ENCODE measurements at regions not wholly inside any gene's neighbourhood (a gene's known extent, or its start where the extent isn't known, plus 50 kb on each side); places are given as distances from the start of the nearest gene placed in this dataset.

- TF ChIP-seq PREB (CRISPR knock-in tag; IDR thresholded peaks at IDR 0.05; ENCODE audit: borderline replicate concordance) = no peak
Observed at GRCh38 chr4:167544391-167544790, 310.1 kb upstream of the SPOCK3 start (continued).

GRCh38 chr4:167550021-167550420, 315.7 kb upstream of the SPOCK3 start:
- Mint-ChIP-seq H3K27me3 (ENCODE audit: low read depth) (no peaks in the 10 kb centered on the region), H3K36me3 (no peaks in the 10 kb centered on the region), H3K9me3 (peaks cover 5% of the 10 kb centered on the region; the same call in 1 of the 2 replicates), H3K4me3 (no peak overlapping the region), H3K4me1 (no peaks in the 10 kb centered on the region), H3K27ac (no peak overlapping the region)
- POLR2A ChIA-PET = no interaction called here
- TF ChIP-seq MXD4 (CRISPR knock-in tag; IDR thresholded peaks at IDR 0.05; ENCODE audit: borderline replicate concordance) (no peak), ZSCAN18 (CRISPR knock-in tag; IDR thresholded peaks at IDR 0.05) (no peak), MLX (CRISPR knock-in tag; IDR thresholded peaks at IDR 0.05) (no peak), FOXK1 (CRISPR knock-in tag; IDR thresholded peaks at IDR 0.05) (no peak), CBFB (CRISPR knock-in tag; IDR thresholded peaks at IDR 0.05; ENCODE audit: low read depth) (no peak), TEAD1 (CRISPR knock-in tag; IDR thresholded peaks at IDR 0.05) (no peak), HMGXB4 (CRISPR knock-in tag; IDR thresholded peaks at IDR 0.05) (no peak), PRRX2 (CRISPR knock-in tag; IDR thresholded peaks at IDR 0.05) (no peak), GABPB1 (CRISPR knock-in tag; IDR thresholded peaks at IDR 0.05) (no peak), IRF1 (CRISPR knock-in tag; IDR thresholded peaks at IDR 0.05) (no peak), NFYB (CRISPR knock-in tag; conservative IDR thresholded peaks at IDR 0.05; ENCODE audit: low read depth) (no peak), ZNF512 (CRISPR knock-in tag; IDR thresholded peaks at IDR 0.05; ENCODE audit: borderline replicate concordance) (no peak), ATF1 (CRISPR knock-in tag; IDR thresholded peaks at IDR 0.05) (no peak), GTF2I (CRISPR knock-in tag; conservative IDR thresholded peaks at IDR 0.05) (no peak), EMX1 (CRISPR knock-in tag; IDR thresholded peaks at IDR 0.05) (no peak), SMAD4 (CRISPR knock-in tag; IDR thresholded peaks at IDR 0.05) (no peak), TCF7 (CRISPR knock-in tag; IDR thresholded peaks at IDR 0.05; ENCODE audit: low read depth) (no peak), ZNF671 (CRISPR knock-in tag; IDR thresholded peaks at IDR 0.05) (no peak), PRDM15 (CRISPR knock-in tag; IDR thresholded peaks at IDR 0.05) (no peak)
- CTCF ChIA-PET = no interaction called here
- ATAC-seq (no peak), DNase-seq (ENCODE audit: low spot score) (no peak)
